ENCODE measurements at regions not wholly inside any gene's neighbourhood (a gene's known extent, or its start where the extent isn't known, plus 50 kb on each side); places are given as distances from the start of the nearest gene placed in this dataset.

GRCh38 chr12:23333938-23334337 is 615.5 kb downstream of the SOX5 start:
- intact Hi-C loops (cut with DNase I; ENCODE audit: low total_unique reads) = no loop called here
- peaks cover 0 to 8% (median 0%) of the 10 kb centered on the region in 4 donors for H3K4me1 ChIP-seq
- H3K4me3 ChIP-seq = no peak overlapping the region
- H3K27ac ChIP-seq = no peak overlapping the region
- TF ChIP-seq CTCF (IDR thresholded peaks at IDR 0.05) = no peak
- H3K9me3 ChIP-seq = no peaks in the 10 kb centered on the region
- no peaks in the 10 kb centered on the region for H3K27me3 ChIP-seq
- no peak for DNase-seq
- H3K36me3 ChIP-seq = no peaks in the 10 kb centered on the region

- H3K27ac ChIP-seq = no peak overlapping the region
- peaks cover 0 to 8% (median 0%) of the 10 kb centered on the region in 4 donors for H3K4me1 ChIP-seq
- no peaks in the 10 kb centered on the region for H3K27me3 ChIP-seq
- no peak for DNase-seq
- intact Hi-C loops (cut with DNase I; ENCODE audit: low total_unique reads) = no loop called here
- TF ChIP-seq CTCF (IDR thresholded peaks at IDR 0.05) = no peak
- no peaks in the 10 kb centered on the region for H3K36me3 ChIP-seq
- no peak overlapping the region for H3K4me3 ChIP-seq
- no peaks in the 10 kb centered on the region for H3K9me3 ChIP-seq
Observed at GRCh38 chr12:23335593-23335992, 613.9 kb downstream of the SOX5 start.

GRCh38 chr12:23337213-23337612 is 612.3 kb downstream of the SOX5 start:
- no peak for TF ChIP-seq CTCF (IDR thresholded peaks at IDR 0.05)
- intact Hi-C loops (cut with DNase I; ENCODE audit: low total_unique reads) = no loop called here
- Histone ChIP-seq H3K27ac (no peak overlapping the region), H3K4me1 (peaks cover 0 to 8% (median 0%) of the 10 kb centered on the region in 4 donors), H3K4me3 (no peak overlapping the region), H3K27me3 (no peaks in the 10 kb centered on the region), H3K36me3 (no peaks in the 10 kb centered on the region), H3K9me3 (no peaks in the 10 kb centered on the region)
- no peak for DNase-seq

- no peak for DNase-seq
- H3K27me3 ChIP-seq = no peaks in the 10 kb centered on the region
- H3K27ac ChIP-seq = no peak overlapping the region
- intact Hi-C loops (cut with DNase I; ENCODE audit: low total_unique reads) = no loop called here
- no peaks in the 10 kb centered on the region for H3K36me3 ChIP-seq
- no peak for TF ChIP-seq CTCF (IDR thresholded peaks at IDR 0.05)
- H3K4me3 ChIP-seq = no peak overlapping the region
- H3K4me1 ChIP-seq = peaks cover 0 to 4% (median 0%) of the 10 kb centered on the region in 4 donors
- no peaks in the 10 kb centered on the region for H3K9me3 ChIP-seq
Observed at GRCh38 chr12:23340351-23340750, 609.1 kb downstream of the SOX5 start.

GRCh38 chr12:23342407-23342806 is 607.1 kb downstream of the SOX5 start:
- no peak for DNase-seq
- Histone ChIP-seq H3K4me1 (no peaks in the 10 kb centered on the region), H3K36me3 (no peaks in the 10 kb centered on the region), H3K9me3 (no peaks in the 10 kb centered on the region), H3K27ac (no peak overlapping the region), H3K27me3 (no peaks in the 10 kb centered on the region), H3K4me3 (no peak overlapping the region)
- intact Hi-C loops (cut with DNase I; ENCODE audit: low total_unique reads) = no loop called here
- no peak for TF ChIP-seq CTCF (IDR thresholded peaks at IDR 0.05)

GRCh38 chr12:23349564-23349963 is 599.9 kb downstream of the SOX5 start:
- intact Hi-C loops (cut with DNase I; ENCODE audit: low total_unique reads) = no loop called here
- Histone ChIP-seq H3K36me3 (no peaks in the 10 kb centered on the region), H3K4me3 (no peak overlapping the region), H3K27me3 (no peaks in the 10 kb centered on the region), H3K9me3 (no peaks in the 10 kb centered on the region), H3K4me1 (peaks cover 0 to 12% (median 0%) of the 10 kb centered on the region in 4 donors), H3K27ac (no peak overlapping the region)
- TF ChIP-seq CTCF (IDR thresholded peaks at IDR 0.05) = no peak
- DNase-seq = no peak

Data from tibial artery (tissue), 4 donors.